Skin of body (tissue), 1 donor: ENCODE measurements at regions not wholly inside any gene's neighbourhood (a gene's known extent, or its start where the extent isn't known, plus 50 kb on each side); places are given as distances from the start of the nearest gene placed in this dataset.

Experiments used
- DNase-seq: peaks from one replicate; lab custom pipeline; 2025; lab: John Stamatoyannopoulos, UW

DNA sequence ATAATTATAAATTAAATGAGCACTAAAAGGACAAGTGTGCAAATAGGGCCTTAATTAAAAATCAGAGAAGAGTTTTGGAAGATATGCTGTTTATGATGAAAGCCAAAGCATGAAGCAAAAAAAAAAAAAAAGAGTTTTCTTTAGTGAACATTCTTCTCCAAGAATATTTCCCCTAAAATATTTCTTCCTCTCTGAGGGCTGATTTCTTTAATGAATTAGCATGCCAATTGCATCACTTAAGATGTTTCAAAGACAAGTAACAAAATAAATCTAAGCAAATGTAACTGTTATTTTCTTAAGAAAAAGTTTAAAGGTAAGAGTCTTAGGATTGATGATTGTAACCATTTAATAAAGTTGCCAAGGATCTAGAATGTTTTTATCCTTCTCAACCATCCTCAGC is 81.6 kb upstream of the MPDZ start:
- DNase-seq: no peak

DNA sequence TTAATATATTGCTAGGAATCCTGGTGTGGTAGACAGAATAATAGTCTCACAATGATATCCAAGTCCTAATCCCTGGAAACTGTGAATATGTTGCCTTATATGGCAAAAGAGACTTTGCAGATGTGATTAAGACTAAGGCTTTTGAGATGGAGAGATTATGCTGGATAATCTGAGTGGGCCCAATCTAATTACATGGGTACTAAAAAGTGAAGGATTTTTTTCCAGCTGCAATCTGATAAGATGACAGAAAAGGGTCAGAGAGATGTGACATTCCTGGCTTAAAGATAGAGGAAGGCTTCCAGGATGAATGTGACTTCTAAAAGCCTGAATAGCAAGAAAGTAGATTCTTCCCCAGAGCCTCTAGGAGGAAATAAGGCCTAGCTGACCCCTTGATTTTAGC is 80.7 kb upstream of the MPDZ start:
- DNase-seq: no peak

DNA sequence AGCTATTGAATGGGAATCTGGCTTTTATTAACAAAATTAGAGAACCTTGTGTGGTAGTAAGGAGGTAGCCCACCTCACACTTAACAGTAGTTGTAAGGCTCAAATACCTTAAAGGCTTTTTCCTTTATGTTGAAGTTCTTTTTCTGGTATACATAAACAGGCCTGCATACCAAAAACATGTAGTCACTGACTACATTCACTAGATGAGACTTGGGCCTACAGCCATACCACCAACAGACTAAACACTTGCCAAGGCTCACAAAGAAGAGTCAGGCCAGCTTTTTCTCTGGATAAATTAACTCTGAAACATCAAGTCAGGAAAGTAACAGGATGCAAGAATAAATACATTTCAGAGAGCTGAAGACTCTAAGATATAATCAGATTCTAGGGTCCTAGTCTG is 78.6 kb upstream of the MPDZ start:
- peak; percentile 79 for DNase-seq

DNA sequence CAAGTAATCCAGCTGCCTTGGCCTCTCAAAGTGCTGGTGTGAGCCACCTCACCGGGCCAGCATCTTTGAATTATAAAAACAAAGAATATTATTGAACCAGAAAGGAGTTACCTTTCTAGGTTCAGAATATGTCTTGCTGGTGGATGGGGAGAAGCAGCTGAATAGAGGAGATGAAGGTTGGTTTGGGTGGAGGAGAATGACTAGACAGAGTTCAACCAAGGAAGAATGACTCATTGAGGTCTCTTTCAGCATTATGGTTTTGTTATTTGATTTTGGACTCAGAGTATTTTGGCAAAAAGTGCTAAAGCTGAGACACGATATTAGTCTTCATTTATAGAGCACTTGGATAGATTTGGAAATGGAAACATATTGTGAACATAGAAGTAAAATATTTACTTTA is 75.2 kb upstream of the MPDZ start:
- no peak for DNase-seq

DNA sequence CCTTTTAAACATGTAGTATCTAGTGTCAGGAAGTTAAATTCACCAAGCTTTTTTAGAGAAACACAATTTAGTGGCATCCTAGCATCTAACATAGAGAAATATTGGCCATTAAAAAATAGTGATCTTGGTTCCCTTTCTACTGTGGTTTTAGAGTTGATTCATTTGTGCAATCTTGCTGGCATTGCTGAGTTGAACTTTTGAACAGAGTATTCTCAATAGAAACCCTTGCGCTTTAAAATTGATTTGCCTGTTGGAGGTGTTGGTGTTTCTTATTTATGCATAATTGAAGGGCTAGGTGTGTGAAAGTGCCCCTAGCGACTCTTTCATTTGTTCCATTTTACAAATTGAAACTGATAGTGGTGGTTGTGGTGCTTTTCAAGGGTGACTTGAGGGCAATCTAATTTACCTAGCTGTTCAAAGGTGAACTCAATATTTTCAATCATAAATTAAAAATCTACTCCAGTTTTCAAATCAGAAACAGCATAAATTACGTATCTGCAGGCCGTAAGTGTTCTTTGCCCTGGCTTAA is 73.0 kb upstream of the MPDZ start:
- DNase-seq: no peak

DNA sequence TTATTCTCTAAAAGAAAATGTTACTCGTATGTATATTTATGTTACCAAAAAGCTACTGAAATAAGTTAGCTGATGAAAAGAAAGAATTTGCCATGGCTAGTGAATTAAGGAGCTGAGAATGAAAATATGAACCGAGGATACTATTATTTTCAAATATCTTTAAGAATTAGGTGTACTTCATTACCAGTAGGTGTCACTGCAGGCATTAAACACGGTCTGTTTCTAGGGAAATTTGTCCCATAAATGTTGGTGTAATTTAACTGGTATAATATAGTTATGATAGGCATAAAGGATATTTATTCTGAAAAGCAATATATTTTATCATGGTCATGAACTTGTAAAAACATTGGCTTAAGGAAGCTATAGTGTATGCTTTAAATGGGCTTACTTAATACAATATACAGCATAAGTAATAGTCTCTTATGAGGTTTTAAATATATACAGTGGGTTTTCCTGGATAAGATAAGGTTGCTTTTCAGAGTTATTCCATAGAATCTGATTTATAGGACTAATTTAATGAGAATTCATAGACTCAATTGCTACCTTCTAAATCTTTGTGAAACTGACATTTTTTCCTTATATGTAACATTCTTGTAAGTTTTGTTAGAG is 72.4 kb upstream of the MPDZ start:
- peak; percentile 67 for DNase-seq

DNA sequence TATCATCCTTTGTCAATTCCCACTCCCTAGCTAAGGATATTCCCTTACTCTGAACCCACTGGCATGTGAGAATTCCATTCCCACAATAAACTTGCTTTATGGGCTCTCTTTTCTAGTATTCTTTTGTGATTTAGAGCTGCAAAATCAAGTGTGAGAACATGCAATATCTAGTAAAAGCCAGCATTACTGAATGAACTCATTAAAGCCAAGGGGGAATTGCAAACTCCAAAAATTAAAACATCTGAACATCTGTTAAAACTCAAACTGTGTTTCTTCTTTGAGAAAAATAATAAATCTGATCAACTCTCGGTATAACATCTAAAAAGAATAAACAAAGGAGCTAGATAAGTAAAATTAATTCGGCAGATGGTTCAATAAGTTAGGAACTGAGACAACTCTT is 53.1 kb upstream of the MPDZ start:
- peak; percentile 33 for DNase-seq

DNA sequence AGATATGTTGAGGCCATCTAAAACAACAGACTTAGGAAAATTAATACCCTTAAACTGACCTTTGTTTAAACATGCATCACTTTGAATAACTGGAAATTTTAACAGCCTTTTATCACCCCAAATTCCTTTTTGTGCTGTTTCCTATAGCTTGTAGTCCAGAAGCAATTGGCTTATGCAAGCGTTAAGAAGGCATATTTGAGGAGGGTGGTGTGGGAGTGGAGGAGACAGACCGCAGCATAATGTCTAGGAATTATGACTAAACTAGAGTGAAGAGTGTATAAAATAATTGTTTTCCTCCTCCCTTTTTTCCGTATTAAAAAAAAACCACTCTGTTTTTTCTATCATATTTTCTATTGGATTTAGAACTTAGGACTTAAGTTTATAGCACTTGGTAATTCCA is 51.8 kb upstream of the MPDZ start:
- no peak for DNase-seq

DNA sequence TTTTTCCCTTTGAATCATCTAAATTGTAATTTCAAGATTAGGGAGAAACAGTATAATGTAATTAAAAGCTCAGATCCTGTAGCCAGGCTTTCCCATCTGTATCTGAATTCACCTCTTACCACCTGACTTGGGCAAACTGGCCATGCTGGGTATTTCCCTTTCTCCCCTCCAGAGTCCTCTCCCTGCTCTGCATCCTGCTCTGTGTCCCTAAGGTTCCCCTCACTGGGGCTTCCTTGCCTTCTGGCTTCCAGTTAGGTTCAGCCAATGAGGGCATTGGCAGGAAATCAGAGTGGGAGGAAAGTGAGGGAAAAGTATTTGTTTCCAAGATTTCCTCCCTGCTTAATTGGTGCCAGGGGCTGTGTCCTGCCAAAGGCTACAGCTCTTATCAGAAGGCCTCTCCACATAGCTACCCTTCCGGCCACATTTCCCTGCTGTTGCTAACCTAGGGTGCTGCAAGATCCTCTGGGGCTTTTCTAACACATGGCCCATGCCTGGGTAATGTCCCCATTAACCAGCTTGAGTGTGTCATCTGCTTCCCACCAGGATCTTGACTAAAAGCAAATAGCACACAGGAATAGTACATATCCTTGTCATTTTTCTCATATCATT is 51.0 kb upstream of the MPDZ start:
- no peak for DNase-seq
